ENCODE measurements at regions not wholly inside any gene's neighbourhood (a gene's known extent, or its start where the extent isn't known, plus 50 kb on each side); places are given as distances from the start of the nearest gene placed in this dataset.

GRCh38 chrX:17291171-17291900, 83.7 kb upstream of the NHS start:
- Histone ChIP-seq H3K4me1 (no peaks in the 10 kb centered on the region), H3K27ac (peak overlapping the region; percentile 44), H3K27me3 (no peaks in the 10 kb centered on the region), H3K4me3 (no peak overlapping the region), H3K9me3 (no peaks in the 10 kb centered on the region), H3K36me3 (no peaks in the 10 kb centered on the region)
- intact Hi-C loops (cut with DNase I): no loop called here
- no peak for TF ChIP-seq POLR2A (IDR thresholded peaks at IDR 0.05)
- no peak for TF ChIP-seq POLR2AphosphoS5 (IDR thresholded peaks at IDR 0.05; ENCODE audit: insufficient read depth in 1 of 2, low read depth in 1 of 2)
- TF ChIP-seq CTCF (IDR thresholded peaks at IDR 0.05): no peak
- no peak for DNase-seq (ENCODE audit: extremely low spot score in 2 of 2)

DNA sequence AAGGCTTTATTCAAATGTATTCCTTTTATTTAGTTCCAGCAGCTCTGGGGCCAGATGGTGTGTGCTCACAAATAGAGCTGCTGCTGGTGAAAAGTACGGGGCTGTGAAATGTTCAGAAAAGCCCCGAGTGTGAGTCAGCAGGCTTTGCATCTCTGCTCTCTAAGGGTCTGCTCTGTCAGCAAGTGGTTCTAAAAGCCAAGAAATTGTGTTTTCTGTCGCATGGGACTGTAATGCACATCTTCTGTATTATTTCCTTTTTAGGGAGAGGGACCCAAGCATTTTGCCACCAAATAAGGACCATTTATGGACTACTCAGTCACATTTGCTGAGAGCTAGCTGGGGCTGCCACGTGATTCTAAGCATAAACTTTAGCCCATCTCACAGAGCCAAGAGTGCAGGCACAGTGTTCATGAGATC, 82.9 kb upstream of the NHS start:
- H3K36me3 ChIP-seq: no peaks in the 10 kb centered on the region
- H3K27me3 ChIP-seq: no peaks in the 10 kb centered on the region
- intact Hi-C loops (cut with DNase I): no loop called here
- TF ChIP-seq POLR2AphosphoS5 (IDR thresholded peaks at IDR 0.05; ENCODE audit: insufficient read depth in 1 of 2, low read depth in 1 of 2) (no peak), POLR2A (IDR thresholded peaks at IDR 0.05) (no peak), CTCF (IDR thresholded peaks at IDR 0.05) (no peak)
- DNase-seq (ENCODE audit: extremely low spot score in 2 of 2): no peak
- no peaks in the 10 kb centered on the region for H3K9me3 ChIP-seq
- peak overlapping the region; percentile 44 for H3K27ac ChIP-seq
- H3K4me1 ChIP-seq: no peaks in the 10 kb centered on the region
- H3K4me3 ChIP-seq: no peak overlapping the region

DNA sequence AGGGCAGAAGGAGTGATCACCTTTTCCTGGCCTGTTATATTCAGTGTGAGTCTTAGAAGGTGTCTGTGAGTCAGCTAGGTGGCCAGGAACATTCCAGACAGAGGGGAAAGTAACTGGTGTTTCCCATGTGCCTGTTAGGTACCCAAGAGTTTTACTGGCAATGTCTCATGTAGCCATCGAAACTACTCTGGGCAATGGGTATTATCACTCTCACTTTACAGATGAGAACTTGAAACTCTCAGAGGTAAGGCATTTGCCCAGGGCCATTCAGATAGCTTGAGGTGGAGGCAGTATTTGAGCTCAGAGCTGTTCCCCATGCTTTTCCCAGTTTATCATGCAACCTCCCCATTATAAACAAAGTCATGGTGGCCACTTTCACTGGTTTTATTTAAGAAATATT, 80.4 kb upstream of the NHS start:
- no peaks in the 10 kb centered on the region for H3K9me3 ChIP-seq
- TF ChIP-seq POLR2A (IDR thresholded peaks at IDR 0.05): no peak
- no peak for TF ChIP-seq POLR2AphosphoS5 (IDR thresholded peaks at IDR 0.05; ENCODE audit: insufficient read depth in 1 of 2, low read depth in 1 of 2)
- no peak for TF ChIP-seq CTCF (IDR thresholded peaks at IDR 0.05)
- intact Hi-C loops (cut with DNase I): no loop called here

DNA sequence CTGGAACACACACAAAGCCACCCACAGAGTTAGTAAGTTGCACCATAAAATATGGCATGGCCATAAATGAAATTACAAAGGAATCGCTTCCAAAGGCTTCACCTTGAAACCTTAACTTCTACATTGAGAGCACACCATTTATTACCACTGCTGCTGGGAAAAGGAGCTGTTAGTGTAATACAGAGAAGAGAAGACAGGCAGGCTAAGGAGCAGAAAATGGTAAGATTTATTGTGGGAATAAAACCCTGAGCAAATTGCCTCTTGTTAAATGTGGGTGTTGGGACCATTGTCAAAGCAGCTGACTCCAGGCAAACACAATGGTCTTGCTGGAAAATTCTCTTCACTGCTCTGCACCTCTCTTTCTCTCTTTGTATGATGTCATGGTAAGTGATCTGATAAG, 79.2 kb upstream of the NHS start:
- Histone ChIP-seq H3K9me3 (no peaks in the 10 kb centered on the region), H3K4me3 (no peak overlapping the region), H3K36me3 (no peaks in the 10 kb centered on the region), H3K4me1 (no peaks in the 10 kb centered on the region), H3K27ac (no peak overlapping the region), H3K27me3 (no peaks in the 10 kb centered on the region)
- DNase-seq (ENCODE audit: extremely low spot score in 2 of 2): no peak
- TF ChIP-seq CTCF (IDR thresholded peaks at IDR 0.05): no peak
- no peak for TF ChIP-seq POLR2AphosphoS5 (IDR thresholded peaks at IDR 0.05; ENCODE audit: insufficient read depth in 1 of 2, low read depth in 1 of 2)
- TF ChIP-seq POLR2A (IDR thresholded peaks at IDR 0.05): no peak
- intact Hi-C loops (cut with DNase I): no loop called here

More for the DNA sequence above, 80.4 kb upstream of the NHS start:
- DNase-seq (ENCODE audit: extremely low spot score in 2 of 2): no peak
- Histone ChIP-seq H3K27me3 (no peaks in the 10 kb centered on the region), H3K27ac (no peak overlapping the region), H3K36me3 (no peaks in the 10 kb centered on the region), H3K4me1 (no peaks in the 10 kb centered on the region), H3K4me3 (no peak overlapping the region)

- peak overlapping the region in 1 of 2 donors; percentile 20 for H3K4me3 ChIP-seq
- TF ChIP-seq CTCF (IDR thresholded peaks at IDR 0.05) (no peak), POLR2A (IDR thresholded peaks at IDR 0.05) (no peak), POLR2AphosphoS5 (IDR thresholded peaks at IDR 0.05; ENCODE audit: insufficient read depth in 1 of 2, low read depth in 1 of 2) (no peak)
- H3K9me3 ChIP-seq: no peaks in the 10 kb centered on the region
- no peaks in the 10 kb centered on the region for H3K27me3 ChIP-seq
- no peaks in the 10 kb centered on the region for H3K36me3 ChIP-seq
- peak overlapping the region; percentile 29 for H3K27ac ChIP-seq
- intact Hi-C loops (cut with DNase I): no loop called here
- H3K4me1 ChIP-seq: no peaks in the 10 kb centered on the region
- no peak for DNase-seq (ENCODE audit: extremely low spot score in 2 of 2)
These were observed 76.4 kb upstream of the NHS start for GRCh38 chrX:17298564-17298963.
